Gastrocnemius medialis (tissue), 4 donors: ENCODE measurements at regions not wholly inside any gene's neighbourhood (a gene's known extent, or its start where the extent isn't known, plus 50 kb on each side); places are given as distances from the start of the nearest gene placed in this dataset.
A peak's percentile ranks its signal among the peaks of the same experiment; 100 is the strongest.

Experiments
- ATAC-seq, 2 donors: fragments of 150-250 bp; one replicate each; pipeline ENCODE4 v1.9.1; 2016
- DNase-seq, 2 donors: peaks; one replicate each; pipeline ENCODE4 v3.0.0-alpha.2; 2019
- H3K27ac ChIP-seq, 4 donors: fragments of 200-600 bp; sonication (generic); 1 replicate in 1 of 4; 2 replicates in 3 of 4; pipeline ENCODE4 v1.5.1; 2016 to 2018; ENCODE audit warnings: mild to moderate bottlenecking in 2 of 4, moderate library complexity in 1 of 4
- H3K27me3 ChIP-seq, 3 donors: fragments of 200-600 bp; sonication (generic) in 2 of 3; 1 replicate in 1 of 3; 2 replicates in 2 of 3; pipeline versions ENCODE4 v1.5.1 to v1.6.0; 2016 to 2019; ENCODE audit warnings: mild to moderate bottlenecking in 1 of 3, moderate library complexity in 1 of 3
- H3K36me3 ChIP-seq, 2 donors: fragments of 200-600 bp; sonication (generic) in 1 of 2; one replicate each; pipeline ENCODE4 v1.5.1; 2017 to 2018
- H3K4me1 ChIP-seq, 2 donors: fragments of 200-600 bp; sonication (generic) in 1 of 2; one replicate each; pipeline ENCODE4 v1.5.1; 2016 to 2017; ENCODE audit warnings: mild to moderate bottlenecking in 2 of 2
- H3K4me3 ChIP-seq, 4 donors: fragments of 200-600 bp; sonication (generic) in 3 of 4; 1 replicate in 1 of 4; 2 replicates in 3 of 4; pipeline ENCODE4 v1.5.1; 2016 to 2019; ENCODE audit warnings: mild to moderate bottlenecking in 2 of 4
- H3K9me3 ChIP-seq, 3 donors: fragments of 200-600 bp; sonication (generic) in 2 of 3; 1 replicate in 1 of 3; 2 replicates in 2 of 3; pipeline ENCODE4 v1.5.1; 2016 to 2019
- POLR2A ChIP-seq, 2 donors: fragments of 450-650 bp; IDR thresholded peaks; one replicate each; pipeline ENCODE4 v1.6.1; 2017; ENCODE audit warnings: antibody characterized with exemption in 2 of 2, mild to moderate bottlenecking in 2 of 2, moderate library complexity in 2 of 2
- in situ Hi-C, 4 donors: fragments of 200-750 bp; cut with MboI; loops; one replicate each; pipeline versions ENCODE4 v1.15.0 to v1.8.0; 2017; ENCODE audit warnings: low sequenced_read_pairs in 4 of 4
- intact Hi-C: fragments of 100-400 bp; cut with DNase I; formaldehyde crosslinking; loops from one replicate; pipeline ENCODE4 v1.15.1; 2023; ENCODE audit warnings: low total_unique reads
- TF ChIP-seq, protein P1 (sequence below), 5 experiments: fragments of 450-650 bp in 3 of 5; fragments of 200-600 bp in 2 of 5; sonication (generic) in 2 of 5; IDR thresholded peaks in 4 of 5; conservative IDR thresholded peaks in 1 of 5; 1 replicate in 4 of 5; 2 replicates in 1 of 5; pipeline ENCODE4 v1.5.1; 2016 to 2019; ENCODE audit warnings: antibody characterized with exemption in 5 of 5, mild to moderate bottlenecking in 3 of 5, moderate library complexity in 3 of 5

DNA sequence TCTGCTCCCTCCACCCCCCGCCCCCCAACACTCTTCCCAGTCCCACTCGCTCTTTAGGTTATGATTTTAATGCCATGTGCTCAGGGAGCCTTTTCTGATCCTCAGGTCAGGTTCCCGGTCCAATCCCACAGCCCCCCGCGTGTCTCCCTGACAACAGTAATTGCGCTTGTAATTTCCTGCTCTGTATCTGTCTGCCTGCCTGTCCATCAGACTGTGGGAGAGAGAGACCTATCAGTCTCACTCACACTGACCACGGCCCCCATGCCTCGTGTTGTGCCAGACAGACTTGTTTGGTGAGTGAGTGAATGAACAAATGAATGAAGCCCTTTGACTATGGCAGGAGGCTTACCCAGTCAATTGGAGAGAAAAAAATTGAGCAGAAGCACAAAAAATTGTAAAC lies 50.8 kb upstream of the ECE1 start:
- ATAC-seq = no peak
- H3K4me1 ChIP-seq = peaks cover 35 to 45% of the 10 kb centered on the region in 2 donors
- no peak overlapping the region for H3K4me3 ChIP-seq
- TF ChIP-seq, protein P1, sequence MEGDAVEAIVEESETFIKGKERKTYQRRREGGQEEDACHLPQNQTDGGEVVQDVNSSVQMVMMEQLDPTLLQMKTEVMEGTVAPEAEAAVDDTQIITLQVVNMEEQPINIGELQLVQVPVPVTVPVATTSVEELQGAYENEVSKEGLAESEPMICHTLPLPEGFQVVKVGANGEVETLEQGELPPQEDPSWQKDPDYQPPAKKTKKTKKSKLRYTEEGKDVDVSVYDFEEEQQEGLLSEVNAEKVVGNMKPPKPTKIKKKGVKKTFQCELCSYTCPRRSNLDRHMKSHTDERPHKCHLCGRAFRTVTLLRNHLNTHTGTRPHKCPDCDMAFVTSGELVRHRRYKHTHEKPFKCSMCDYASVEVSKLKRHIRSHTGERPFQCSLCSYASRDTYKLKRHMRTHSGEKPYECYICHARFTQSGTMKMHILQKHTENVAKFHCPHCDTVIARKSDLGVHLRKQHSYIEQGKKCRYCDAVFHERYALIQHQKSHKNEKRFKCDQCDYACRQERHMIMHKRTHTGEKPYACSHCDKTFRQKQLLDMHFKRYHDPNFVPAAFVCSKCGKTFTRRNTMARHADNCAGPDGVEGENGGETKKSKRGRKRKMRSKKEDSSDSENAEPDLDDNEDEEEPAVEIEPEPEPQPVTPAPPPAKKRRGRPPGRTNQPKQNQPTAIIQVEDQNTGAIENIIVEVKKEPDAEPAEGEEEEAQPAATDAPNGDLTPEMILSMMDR (IDR thresholded peaks at IDR 0.05 in 4 of 5, conservative IDR thresholded peaks at IDR 0.05 in 1 of 5) = no peak
- TF ChIP-seq POLR2A (IDR thresholded peaks at IDR 0.05) = no peak
- no peak for DNase-seq
- intact Hi-C loops (loop anchor here (10.0 kb wide), 1 partner anchor 684 kb away; no protein-coding TSS in a partner anchor), in situ Hi-C loops (no loop called here)
- H3K36me3 ChIP-seq = no peaks in the 10 kb centered on the region
- peak overlapping the region; percentile 67 to 89 (median 76) for H3K27ac ChIP-seq
- H3K9me3 ChIP-seq = no peaks in the 10 kb centered on the region
- H3K27me3 ChIP-seq = no peaks in the 10 kb centered on the region

DNA sequence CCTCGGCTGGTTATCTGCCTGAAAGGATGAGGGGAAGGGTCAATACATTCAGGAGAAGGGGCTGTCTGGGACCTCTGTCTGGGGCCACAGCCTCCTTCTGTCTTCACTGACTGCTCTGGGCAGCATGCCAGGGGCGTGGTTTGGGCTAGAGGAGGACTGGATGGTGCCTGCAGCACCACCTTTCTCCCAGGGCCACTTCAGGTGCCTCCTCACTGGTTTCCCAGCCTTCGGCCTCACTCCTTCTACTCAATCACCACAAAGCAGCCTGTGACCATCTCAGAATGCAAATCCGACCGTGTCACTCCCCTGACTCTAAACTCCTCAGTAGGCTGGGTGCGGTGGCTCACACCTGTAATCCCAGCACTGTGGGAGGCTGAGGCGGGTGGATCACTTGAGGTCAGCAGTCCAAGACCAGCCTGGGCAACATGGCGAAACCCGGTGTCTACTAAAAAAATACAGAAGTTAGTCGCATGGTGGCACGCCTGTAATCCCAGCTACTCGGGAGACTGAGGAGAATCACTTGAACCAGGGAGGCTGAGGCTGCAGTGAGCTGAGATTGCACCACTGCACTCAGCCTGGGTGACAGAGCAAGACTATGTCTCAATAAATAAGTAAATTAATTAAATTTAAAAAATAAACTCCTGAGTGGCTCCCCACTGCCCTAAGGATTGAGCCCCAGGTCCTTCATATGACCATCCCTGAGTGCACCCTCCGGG lies 50.1 kb upstream of the ECE1 start:
- Histone ChIP-seq H3K4me1 (peaks cover 35 to 50% of the 10 kb centered on the region in 2 donors), H3K9me3 (no peaks in the 10 kb centered on the region), H3K36me3 (no peaks in the 10 kb centered on the region), H3K27me3 (no peaks in the 10 kb centered on the region), H3K4me3 (no peak overlapping the region), H3K27ac (peak overlapping the region; percentile 67 to 89 (median 76))
- TF ChIP-seq POLR2A (IDR thresholded peaks at IDR 0.05) = no peak
- TF ChIP-seq, protein P1 (IDR thresholded peaks at IDR 0.05 in 4 of 5, conservative IDR thresholded peaks at IDR 0.05 in 1 of 5) = no peak
- in situ Hi-C loops = no loop called here
- ATAC-seq (no peak), DNase-seq (no peak)
- intact Hi-C loops = loop anchor here (10.0 kb wide), 1 partner anchor 684 kb away; no protein-coding TSS in a partner anchor
